Cardiac septum (tissue), 1 donor: ENCODE measurements at regions not wholly inside any gene's neighbourhood (a gene's known extent, or its start where the extent isn't known, plus 50 kb on each side); places are given as distances from the start of the nearest gene placed in this dataset.
"Not testable (repeated sequence)": the region's sequence is repeated elsewhere in the genome, so short reads cannot be mapped to it uniquely, and the experiment has no call there.

Source experiments
- DNase-seq: peaks from one replicate; pipeline ENCODE4 v3.0.0-alpha.2; 2020; ENCODE audit warnings: low spot score
- intact Hi-C: fragments of 100-400 bp; cut with DNase I; formaldehyde crosslinking; loops from one replicate; pipeline ENCODE4 v1.14.0; 2022
- donor health status: DM: no; HTN: no; CAD: no.

GRCh38 chr11:24142062-24142461 is 354.8 kb upstream of the LUZP2 start:
- intact Hi-C loops: no loop called here

GRCh38 chr11:24145411-24145810 is 351.4 kb upstream of the LUZP2 start:
- intact Hi-C loops: no loop called here

More at GRCh38 chr11:24142062-24142461, 354.8 kb upstream of the LUZP2 start:
- DNase-seq: no peak

GRCh38 chr11:24153337-24153736 is 343.5 kb upstream of the LUZP2 start:
- no peak for DNase-seq
- intact Hi-C loops: no loop called here

More at GRCh38 chr11:24145411-24145810, 351.4 kb upstream of the LUZP2 start:
- DNase-seq: no peak

- intact Hi-C loops: no loop called here
These were observed 341.1 kb upstream of the LUZP2 start for GRCh38 chr11:24155792-24156191.

GRCh38 chr11:24157316-24157715 is 339.5 kb upstream of the LUZP2 start:
- DNase-seq: no peak
- intact Hi-C loops: no loop called here

More at GRCh38 chr11:24155792-24156191, 341.1 kb upstream of the LUZP2 start:
- no peak for DNase-seq

GRCh38 chr11:24161587-24161986 is 335.3 kb upstream of the LUZP2 start:
- DNase-seq: no peak

GRCh38 chr11:24163146-24163545 is 333.7 kb upstream of the LUZP2 start:
- intact Hi-C loops: no loop called here
- no peak for DNase-seq

More at GRCh38 chr11:24161587-24161986, 335.3 kb upstream of the LUZP2 start:
- intact Hi-C loops: no loop called here

- intact Hi-C loops: no loop called here
- no peak for DNase-seq
These were observed 333.0 kb upstream of the LUZP2 start for GRCh38 chr11:24163841-24164240.

- DNase-seq: no peak
- intact Hi-C loops: no loop called here
These were observed 325.0 kb upstream of the LUZP2 start for GRCh38 chr11:24171869-24172268.

GRCh38 chr11:24181395-24182047 is 315.3 kb upstream of the LUZP2 start:
- intact Hi-C loops: no loop called here
- no peak for DNase-seq

GRCh38 chr11:24185535-24185934 is 311.3 kb upstream of the LUZP2 start:
- intact Hi-C loops, DNase-seq: not testable (repeated sequence)

- DNase-seq: no peak
- intact Hi-C loops: no loop called here
These were observed 300.1 kb upstream of the LUZP2 start for GRCh38 chr11:24196733-24197132.

GRCh38 chr11:24198481-24198880 is 298.4 kb upstream of the LUZP2 start:
- intact Hi-C loops: no loop called here
- DNase-seq: no peak

- intact Hi-C loops: no loop called here
- no peak for DNase-seq
These were observed 297.4 kb upstream of the LUZP2 start for GRCh38 chr11:24199461-24199860.

GRCh38 chr11:24206030-24206429 is 290.8 kb upstream of the LUZP2 start:
- intact Hi-C loops: no loop called here
- DNase-seq: no peak

GRCh38 chr11:24206511-24206910 is 290.3 kb upstream of the LUZP2 start:
- DNase-seq: no peak
- intact Hi-C loops: no loop called here

- intact Hi-C loops: no loop called here
- DNase-seq: no peak
These were observed 280.4 kb upstream of the LUZP2 start for GRCh38 chr11:24216488-24216887.

- DNase-seq, intact Hi-C loops: not testable (repeated sequence)
These were observed 279.5 kb upstream of the LUZP2 start for GRCh38 chr11:24217319-24217718.

- intact Hi-C loops: no loop called here
- DNase-seq: no peak
These were observed 271.4 kb upstream of the LUZP2 start for GRCh38 chr11:24225501-24225900.

- DNase-seq: no peak
- intact Hi-C loops: no loop called here
These were observed 270.2 kb upstream of the LUZP2 start for GRCh38 chr11:24226606-24227005.

GRCh38 chr11:24233041-24233440 is 263.8 kb upstream of the LUZP2 start:
- DNase-seq: no peak
- intact Hi-C loops: no loop called here
